DND-41 (cell line): ENCODE measurements at regions not wholly inside any gene's neighbourhood (a gene's known extent, or its start where the extent isn't known, plus 50 kb on each side); places are given as distances from the start of the nearest gene placed in this dataset.

Experiments used
- ATAC-seq: fragments of 200-7000 bp; cut with Tn5 transposase; 3 replicates; pipeline ENCODE4 v1.9.1; 2021; ENCODE audit warnings: low read depth; ENCODE audit not compliant: insufficient read depth
- DNase-seq: peaks from one replicate; pipeline ENCODE4 v3.0.0-alpha.2; 2020
- H2AFZ ChIP-seq: 2 replicates; pipeline ENCODE4 v1.6.0; 2012; ENCODE audit warnings: low read depth, low read length
- H3K27ac ChIP-seq: 2 replicates; pipeline ENCODE4 v1.5.1; 2012; ENCODE audit warnings: low read length, inconsistent platforms
- H3K27me3 ChIP-seq: fragments of 200-600 bp; sonication (generic); 2 replicates; pipeline ENCODE4 v1.6.0; 2012; ENCODE audit warnings: low read length, mild to moderate bottlenecking, inconsistent platforms; ENCODE audit not compliant: insufficient read depth, poor library complexity
- H3K36me3 ChIP-seq: 2 replicates; pipeline ENCODE4 v1.5.1; 2012; ENCODE audit warnings: low read length, inconsistent platforms; ENCODE audit not compliant: insufficient read depth
- H3K4me1 ChIP-seq: 2 replicates; pipeline ENCODE4 v1.5.1; 2012; ENCODE audit warnings: mild to moderate bottlenecking, low read length; ENCODE audit not compliant: insufficient read depth
- H3K4me2 ChIP-seq: 2 replicates; pipeline ENCODE4 v1.6.0; 2012; ENCODE audit warnings: mild to moderate bottlenecking, moderate library complexity, low read length, inconsistent platforms; ENCODE audit not compliant: insufficient read depth
- H3K4me3 ChIP-seq, 2 experiments: fragments of 200-600 bp in 1 of 2; shearing (Covaris generic) in 1 of 2; 2 replicates each; pipeline ENCODE4 v1.5.1; 2012 to 2016; ENCODE audit warnings: inconsistent platforms in 2 of 2, low read length in 2 of 2, mild to moderate bottlenecking in 2 of 2, low read depth in 1 of 2, moderate library complexity in 1 of 2
- H3K79me2 ChIP-seq: 2 replicates; pipeline ENCODE4 v1.6.0; 2012; ENCODE audit warnings: low read length, inconsistent platforms; ENCODE audit not compliant: insufficient read depth
- H3K9ac ChIP-seq: 2 replicates; pipeline ENCODE4 v1.6.0; 2012; ENCODE audit warnings: low read depth, mild to moderate bottlenecking, inconsistent platforms, low read length, moderate library complexity
- H3K9me3 ChIP-seq: 2 replicates; pipeline ENCODE4 v1.5.1; 2012; ENCODE audit warnings: low read length, moderate library complexity, mild to moderate bottlenecking, inconsistent platforms; ENCODE audit not compliant: insufficient read depth, severe bottlenecking
- H4K20me1 ChIP-seq: 2 replicates; pipeline ENCODE4 v1.6.0; 2012; ENCODE audit warnings: low read length; ENCODE audit not compliant: insufficient read depth
- EZH2 ChIP-seq: IDR thresholded peaks from 3 replicates; pipeline ENCODE4 v1.6.1; 2012; ENCODE audit warnings: borderline replicate concordance, low read depth, mild to moderate bottlenecking, moderate library complexity, low read length, inconsistent platforms; ENCODE audit not compliant: severe bottlenecking
- TF ChIP-seq, protein P1 (sequence below): IDR thresholded peaks from 2 replicates; pipeline ENCODE4 v1.5.1; 2012; ENCODE audit warnings: borderline replicate concordance, low read length, moderate library complexity, mild to moderate bottlenecking; ENCODE audit not compliant: poor library complexity, severe bottlenecking; ENCODE audit errors: extremely low read depth

- no peak for TF ChIP-seq EZH2
- TF ChIP-seq, protein P1, sequence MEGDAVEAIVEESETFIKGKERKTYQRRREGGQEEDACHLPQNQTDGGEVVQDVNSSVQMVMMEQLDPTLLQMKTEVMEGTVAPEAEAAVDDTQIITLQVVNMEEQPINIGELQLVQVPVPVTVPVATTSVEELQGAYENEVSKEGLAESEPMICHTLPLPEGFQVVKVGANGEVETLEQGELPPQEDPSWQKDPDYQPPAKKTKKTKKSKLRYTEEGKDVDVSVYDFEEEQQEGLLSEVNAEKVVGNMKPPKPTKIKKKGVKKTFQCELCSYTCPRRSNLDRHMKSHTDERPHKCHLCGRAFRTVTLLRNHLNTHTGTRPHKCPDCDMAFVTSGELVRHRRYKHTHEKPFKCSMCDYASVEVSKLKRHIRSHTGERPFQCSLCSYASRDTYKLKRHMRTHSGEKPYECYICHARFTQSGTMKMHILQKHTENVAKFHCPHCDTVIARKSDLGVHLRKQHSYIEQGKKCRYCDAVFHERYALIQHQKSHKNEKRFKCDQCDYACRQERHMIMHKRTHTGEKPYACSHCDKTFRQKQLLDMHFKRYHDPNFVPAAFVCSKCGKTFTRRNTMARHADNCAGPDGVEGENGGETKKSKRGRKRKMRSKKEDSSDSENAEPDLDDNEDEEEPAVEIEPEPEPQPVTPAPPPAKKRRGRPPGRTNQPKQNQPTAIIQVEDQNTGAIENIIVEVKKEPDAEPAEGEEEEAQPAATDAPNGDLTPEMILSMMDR = no peak
- Histone ChIP-seq H3K4me3 (no peak overlapping the region), H3K36me3 (no peaks in the 10 kb centered on the region), H3K27me3 (no peaks in the 10 kb centered on the region), H4K20me1 (no peaks in the 10 kb centered on the region), H2AFZ (no peak overlapping the region), H3K79me2 (no peaks in the 10 kb centered on the region), H3K4me1 (no peaks in the 10 kb centered on the region), H3K4me2 (no peak overlapping the region), H3K27ac (no peak overlapping the region), H3K9me3 (peaks cover 2% of the 10 kb centered on the region), H3K9ac (no peak overlapping the region)
- DNase-seq (no peak), ATAC-seq (no peak)
Measured at GRCh38 chr3:111269777-111270176, 198.2 kb downstream of the NECTIN3 start.

- H3K27ac ChIP-seq = peak overlapping the region; percentile 31; the same call in 1 of the 2 replicates
Measured at GRCh38 chr3:111277226-111277625, 205.6 kb downstream of the NECTIN3 start.

DNA sequence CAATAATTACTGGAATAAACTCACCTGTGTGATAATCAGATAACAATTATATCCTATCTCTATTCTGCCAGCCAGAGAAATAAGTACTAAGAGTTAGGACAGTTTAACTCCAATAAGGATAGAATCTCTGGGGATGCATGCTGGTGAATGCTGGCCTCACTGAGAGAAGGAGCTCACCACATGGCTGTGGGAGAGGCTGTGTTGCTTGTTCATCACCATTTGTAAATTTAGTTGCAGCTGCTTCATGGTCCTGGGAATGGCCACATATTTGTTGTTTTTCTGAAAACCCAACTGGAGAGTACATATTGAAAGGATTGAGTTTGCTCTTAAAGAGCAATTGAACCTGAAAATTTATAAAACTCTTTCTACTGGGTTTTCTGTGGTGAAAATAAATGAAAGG is 207.3 kb downstream of the NECTIN3 start:
- ATAC-seq = no peak
- TF ChIP-seq EZH2 = no peak
- TF ChIP-seq, protein P1 = no peak

More at GRCh38 chr3:111277226-111277625, 205.6 kb downstream of the NECTIN3 start:
- H3K9me3 ChIP-seq = no peaks in the 10 kb centered on the region
- H3K4me2 ChIP-seq = no peak overlapping the region
- H2AFZ ChIP-seq = 0 out of 2 replicates have a peak overlapping the region, but pooled peaks have one; percentile 12
- DNase-seq (no peak), ATAC-seq (peak; percentile 45)
- H3K9ac ChIP-seq = no peak overlapping the region
- H4K20me1 ChIP-seq = no peaks in the 10 kb centered on the region
- no peak for TF ChIP-seq EZH2
- TF ChIP-seq, protein P1 = peak; percentile 47
- H3K27me3 ChIP-seq = no peaks in the 10 kb centered on the region
- H3K79me2 ChIP-seq = no peaks in the 10 kb centered on the region
- peaks cover 35% of the 10 kb centered on the region for H3K4me1 ChIP-seq
- H3K4me3 ChIP-seq = no peak overlapping the region
- no peaks in the 10 kb centered on the region for H3K36me3 ChIP-seq

More for the DNA sequence above, 207.3 kb downstream of the NECTIN3 start:
- Histone ChIP-seq H3K4me2 (no peak overlapping the region), H4K20me1 (no peaks in the 10 kb centered on the region), H3K9me3 (no peaks in the 10 kb centered on the region), H3K9ac (no peak overlapping the region), H3K27ac (no peak overlapping the region), H3K27me3 (no peaks in the 10 kb centered on the region), H3K79me2 (no peaks in the 10 kb centered on the region), H3K36me3 (no peaks in the 10 kb centered on the region), H3K4me1 (peaks cover 53% of the 10 kb centered on the region), H2AFZ (no peak overlapping the region), H3K4me3 (no peak overlapping the region)
- no peak for DNase-seq
